ENCODE measurements at regions not wholly inside any gene's neighbourhood (a gene's known extent, or its start where the extent isn't known, plus 50 kb on each side); places are given as distances from the start of the nearest gene placed in this dataset.

- no peak overlapping the region for H3K18ac ChIP-seq (ENCODE audit: low read depth, low read length)
- H3K23ac ChIP-seq (ENCODE audit: low read depth, low read length) = no peak overlapping the region
- no CpG with 5 or more reads among the region's 8 CpGs for WGBS, 2 experiments (ENCODE audit: extremely low coverage in 2 of 2, insufficient read length in 1 of 2)
- no peak overlapping the region for H4K8ac ChIP-seq (ENCODE audit: low read depth in 2 of 2, low read length in 2 of 2)
- peaks cover 7% of the 10 kb centered on the region; the same call in 1 of the 2 replicates for H3K27me3 ChIP-seq (ENCODE audit: control insufficient read depth, insufficient read depth, low read length)
- H3K4me3 ChIP-seq (ENCODE audit: insufficient read depth, low read depth, low read length) = no peak overlapping the region
- no peak overlapping the region for H2AK9ac ChIP-seq (replicated peaks; ENCODE audit: low read depth, low read length, poor library complexity)
- H3K4me1 ChIP-seq (ENCODE audit: control insufficient read depth, insufficient read depth, low read length) = peaks cover 5% of the 10 kb centered on the region
- no peak overlapping the region for H3K4ac ChIP-seq (ENCODE audit: low read depth, low read length)
- no peak for TF ChIP-seq FOS (IDR thresholded peaks at IDR 0.05; ENCODE audit: low read depth, low read length)
- no peak for TF ChIP-seq POLR2A (IDR thresholded peaks at IDR 0.05; ENCODE audit: low read depth, low read length)
- TF ChIP-seq SMC3 (IDR thresholded peaks at IDR 0.05; ENCODE audit: low read depth, low read length) = no peak
- no peak for TF ChIP-seq BHLHE40 (IDR thresholded peaks at IDR 0.05; ENCODE audit: low read depth, low read length)
- TF ChIP-seq NFE2L2 (IDR thresholded peaks at IDR 0.05; ENCODE audit: low read depth, low read length) = no peak
- no peak for TF ChIP-seq CEBPB (IDR thresholded peaks at IDR 0.05; ENCODE audit: low read depth, low read length)
- no peak for TF ChIP-seq MAZ (IDR thresholded peaks at IDR 0.05; ENCODE audit: borderline replicate concordance, low read depth, low read length)
- no peak for TF ChIP-seq MAFK (IDR thresholded peaks at IDR 0.05; ENCODE audit: low read depth, low read length)
- TF ChIP-seq RCOR1 (IDR thresholded peaks at IDR 0.05; ENCODE audit: insufficient replicate concordance, low read length) = no peak
- dilution Hi-C loops (cut with HindIII; ENCODE audit: low sequenced_read_pairs, unreplicated experiment) (no loop called here), in situ Hi-C loops (cut with MboI; ENCODE audit: low sequenced_read_pairs) (no loop called here), intact Hi-C loops (cut with micrococcal nuclease) (no loop called here)
- ChIA-PET CTCF (no interaction called here), POLR2A (ENCODE audit: unreplicated experiment) (no interaction called here)
- 0 out of 2 replicates have a peak, but pooled peaks cover 5% of the 10 kb centered on the region for H3K9me1 ChIP-seq (ENCODE audit: insufficient read depth, low read length)
- no peak overlapping the region for H3K56ac ChIP-seq (ENCODE audit: extremely low read depth, insufficient read depth, low read length)
- no peak for ATAC-seq (ENCODE audit: low read depth)
- H4K91ac ChIP-seq (ENCODE audit: insufficient read depth, low read depth, low read length) = no peak overlapping the region
- no peak overlapping the region for H2BK20ac ChIP-seq (ENCODE audit: low read depth, low read length)
- H2AFZ ChIP-seq (replicated peaks; ENCODE audit: low read length, poor library complexity) = no peak overlapping the region
- BruUV-seq (replicated peaks) = no TSS peak
- no peak overlapping the region for H4K5ac ChIP-seq (ENCODE audit: low read depth, low read length)
- no peak overlapping the region for H3K27ac ChIP-seq (ENCODE audit: insufficient read depth, low read length)
- H3K14ac ChIP-seq (replicated peaks; ENCODE audit: low read depth, low read length) = no peak overlapping the region
- no peak overlapping the region for H3K4me2 ChIP-seq (ENCODE audit: low read depth, low read length)
- no peak overlapping the region for H2AK5ac ChIP-seq (ENCODE audit: low read depth, low read length)
- no peak for DNase-seq
- H3K9me3 ChIP-seq (ENCODE audit: control insufficient read depth, insufficient read depth, low read length) = no peaks in the 10 kb centered on the region; the same call in 1 of the 2 replicates
- H3K79me1 ChIP-seq (ENCODE audit: low read depth in 1 of 2, low read length in 2 of 2) = no peaks in the 10 kb centered on the region
- no peaks in the 10 kb centered on the region; the same call in 1 of the 2 replicates for H4K20me1 ChIP-seq (ENCODE audit: insufficient read depth, low read length)
- H2BK15ac ChIP-seq (ENCODE audit: low read depth, low read length) = no peak overlapping the region
- no peak overlapping the region for H2BK120ac ChIP-seq (ENCODE audit: low read depth, low read length)
- H3K36me3 ChIP-seq (ENCODE audit: control insufficient read depth, insufficient read depth, low read length) = no peaks in the 10 kb centered on the region
- no peak overlapping the region for H2BK5ac ChIP-seq (ENCODE audit: low read depth, low read length, poor library complexity, severe bottlenecking)
- no peak overlapping the region for H3K9ac ChIP-seq (ENCODE audit: low read depth, low read length)
Measured at GRCh38 chrX:68985135-68985755, 156.4 kb downstream of the EFNB1 start.

Measured in IMR-90 (cell line).